ENCODE measurements at regions not wholly inside any gene's neighbourhood (a gene's known extent, or its start where the extent isn't known, plus 50 kb on each side); places are given as distances from the start of the nearest gene placed in this dataset.

- no TSS peak for BruUV-seq (replicated peaks)
- CTCF ChIA-PET (ENCODE audit: low intra/inter-chr PET ratio, low total read pairs), result no interaction called here
- no peak overlapping the region for H3K9ac ChIP-seq (ENCODE audit: insufficient read depth, low read depth, low read length)
- in situ Hi-C loops (cut with HindIII; ENCODE audit: extremely low pct_ligation_motif_present, low pct_unique_long_range_greater_than_20kb) (no loop called here), intact Hi-C loops (cut with micrococcal nuclease; ENCODE audit: unreplicated experiment) (no loop called here)
- no peak for ATAC-seq
- no peak overlapping the region for H3K4me2 ChIP-seq (ENCODE audit: low read depth, low read length)
- no peak for FAIRE-seq
- H3K79me2 ChIP-seq (ENCODE audit: insufficient read depth, low read length), result no peaks in the 10 kb centered on the region
- no peaks in the 10 kb centered on the region for H4K20me1 ChIP-seq (ENCODE audit: insufficient read depth, low read length)
- H3K27me3 ChIP-seq (ENCODE audit: control insufficient read depth in 1 of 2, insufficient read depth in 2 of 2, low read length in 2 of 2), result peaks cover 1 to 3% of the 10 kb centered on the region in 2 experiments; a peak in 2 of 5 replicates
- 11% methylated on average over 3 of the region's 3 CpGs for WGBS (ENCODE audit: low lambda C conversion rate)
- H3K4me3 ChIP-seq (replicated peaks in 1 of 3; ENCODE audit: insufficient read depth in 1 of 3, low read depth in 2 of 3, low read length in 3 of 3), result no peak overlapping the region
- H3K36me3 ChIP-seq (replicated peaks in 1 of 2; ENCODE audit: control insufficient read depth in 1 of 2, insufficient read depth in 2 of 2, low read length in 2 of 2), result no peaks in the 10 kb centered on the region
- POLR2A ChIA-PET, result no interaction called here
- no peaks in the 10 kb centered on the region for H3K9me3 ChIP-seq (ENCODE audit: low read length)
- TF ChIP-seq ZNF768 (CRISPR knock-in tag; IDR thresholded peaks at IDR 0.05), result no peak
- no peak for TF ChIP-seq ETV5 (CRISPR knock-in tag; IDR thresholded peaks at IDR 0.05; ENCODE audit: borderline replicate concordance)
- TF ChIP-seq ADNP (CRISPR knock-in tag; IDR thresholded peaks at IDR 0.05), result no peak
- TF ChIP-seq ATF4 (CRISPR knock-in tag; IDR thresholded peaks at IDR 0.05), result no peak
- TF ChIP-seq SIX4 (CRISPR knock-in tag; IDR thresholded peaks at IDR 0.05), result no peak
- TF ChIP-seq ZBTB7B (CRISPR knock-in tag; IDR thresholded peaks at IDR 0.05), result no peak
- TF ChIP-seq, protein P1, sequence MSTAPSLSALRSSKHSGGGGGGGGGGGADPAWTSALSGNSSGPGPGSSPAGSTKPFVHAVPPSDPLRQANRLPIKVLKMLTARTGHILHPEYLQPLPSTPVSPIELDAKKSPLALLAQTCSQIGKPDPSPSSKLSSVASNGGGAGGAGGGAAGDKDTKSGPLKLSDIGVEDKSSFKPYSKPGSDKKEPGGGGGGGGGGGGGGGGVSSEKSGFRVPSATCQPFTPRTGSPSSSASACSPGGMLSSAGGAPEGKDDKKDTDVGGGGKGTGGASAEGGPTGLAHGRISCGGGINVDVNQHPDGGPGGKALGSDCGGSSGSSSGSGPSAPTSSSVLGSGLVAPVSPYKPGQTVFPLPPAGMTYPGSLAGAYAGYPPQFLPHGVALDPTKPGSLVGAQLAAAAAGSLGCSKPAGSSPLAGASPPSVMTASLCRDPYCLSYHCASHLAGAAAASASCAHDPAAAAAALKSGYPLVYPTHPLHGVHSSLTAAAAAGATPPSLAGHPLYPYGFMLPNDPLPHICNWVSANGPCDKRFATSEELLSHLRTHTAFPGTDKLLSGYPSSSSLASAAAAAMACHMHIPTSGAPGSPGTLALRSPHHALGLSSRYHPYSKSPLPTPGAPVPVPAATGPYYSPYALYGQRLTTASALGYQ (CRISPR knock-in tag; IDR thresholded peaks at IDR 0.05), result no peak
- no peak for TF ChIP-seq ELF3 (CRISPR knock-in tag; IDR thresholded peaks at IDR 0.05)
- TF ChIP-seq ZBTB46 (CRISPR knock-in tag; IDR thresholded peaks at IDR 0.05; ENCODE audit: borderline replicate concordance), result no peak
- no peak for TF ChIP-seq ZNF816 (CRISPR knock-in tag; IDR thresholded peaks at IDR 0.05; ENCODE audit: borderline replicate concordance)
- TF ChIP-seq ARID2 (CRISPR knock-in tag; IDR thresholded peaks at IDR 0.05; ENCODE audit: borderline replicate concordance), result no peak
- DNase-seq (ENCODE audit: low spot score), result no peak
- no peak overlapping the region for H3K27ac ChIP-seq (ENCODE audit: extremely low read length, insufficient read depth, low read length)
- H3K4me1 ChIP-seq (ENCODE audit: insufficient read depth, low read length), result no peaks in the 10 kb centered on the region
- H2AFZ ChIP-seq (ENCODE audit: low read length), result no peak overlapping the region
These were observed 212.0 kb downstream of the SREK1 start for GRCh38 chr5:66356011-66356565.
